GM21723 (cell line): ENCODE measurements at regions not wholly inside any gene's neighbourhood (a gene's known extent, or its start where the extent isn't known, plus 50 kb on each side); places are given as distances from the start of the nearest gene placed in this dataset.
"Not testable (repeated sequence)": the region's sequence is repeated elsewhere in the genome, so short reads cannot be mapped to it uniquely, and the experiment has no call there.

Experiments
- ATAC-seq: cut with Tn5 transposase; IDR thresholded peaks from one replicate; pipeline ENCODE4 v1.9.1; 2021; ENCODE audit warnings: mild to moderate bottlenecking, moderate library complexity; ENCODE audit not compliant: unreplicated experiment

- no peak for ATAC-seq
Measured at GRCh38 chr7:152905949-152906348, 146.4 kb downstream of the ACTR3B start.

- ATAC-seq: no peak
Measured at GRCh38 chr7:152907042-152907761, 147.7 kb downstream of the ACTR3B start.

- no peak for ATAC-seq
Measured at GRCh38 chr7:152909280-152909679, 149.7 kb downstream of the ACTR3B start.

- ATAC-seq: no peak
Measured at GRCh38 chr7:152909683-152910544, 150.4 kb downstream of the ACTR3B start.

GRCh38 chr7:152910545-152911225, 151.1 kb downstream of the ACTR3B start:
- ATAC-seq: no peak

GRCh38 chr7:152911226-152911560, 151.6 kb downstream of the ACTR3B start:
- no peak for ATAC-seq

GRCh38 chr7:152911922-152912321, 152.4 kb downstream of the ACTR3B start:
- no peak for ATAC-seq

- ATAC-seq: no peak
Measured at GRCh38 chr7:152912511-152912910, 153.0 kb downstream of the ACTR3B start.

GRCh38 chr7:152913492-152913891, 153.9 kb downstream of the ACTR3B start:
- ATAC-seq: no peak

GRCh38 chr7:152914014-152914844, 154.7 kb downstream of the ACTR3B start:
- no peak for ATAC-seq

- ATAC-seq: not testable (repeated sequence)
Measured at GRCh38 chr7:152914845-152915102, 155.2 kb downstream of the ACTR3B start.

GRCh38 chr7:152922318-152923081, 162.9 kb downstream of the ACTR3B start:
- no peak for ATAC-seq

GRCh38 chr7:152923711-152924110, 164.2 kb downstream of the ACTR3B start:
- ATAC-seq: no peak

GRCh38 chr7:152924238-152924637, 164.7 kb downstream of the ACTR3B start:
- no peak for ATAC-seq

GRCh38 chr7:152924826-152925411, 165.4 kb downstream of the ACTR3B start:
- ATAC-seq: no peak

GRCh38 chr7:152925412-152926147, 166.0 kb downstream of the ACTR3B start:
- no peak for ATAC-seq

- no peak for ATAC-seq
Measured at GRCh38 chr7:152931633-152932032, 172.1 kb downstream of the ACTR3B start.

GRCh38 chr7:152937282-152937681, 177.7 kb downstream of the ACTR3B start:
- ATAC-seq: no peak

GRCh38 chr7:152946616-152947015, 187.1 kb downstream of the ACTR3B start:
- ATAC-seq: not testable (repeated sequence)
